ENCODE measurements at regions not wholly inside any gene's neighbourhood (a gene's known extent, or its start where the extent isn't known, plus 50 kb on each side); places are given as distances from the start of the nearest gene placed in this dataset.

DNA sequence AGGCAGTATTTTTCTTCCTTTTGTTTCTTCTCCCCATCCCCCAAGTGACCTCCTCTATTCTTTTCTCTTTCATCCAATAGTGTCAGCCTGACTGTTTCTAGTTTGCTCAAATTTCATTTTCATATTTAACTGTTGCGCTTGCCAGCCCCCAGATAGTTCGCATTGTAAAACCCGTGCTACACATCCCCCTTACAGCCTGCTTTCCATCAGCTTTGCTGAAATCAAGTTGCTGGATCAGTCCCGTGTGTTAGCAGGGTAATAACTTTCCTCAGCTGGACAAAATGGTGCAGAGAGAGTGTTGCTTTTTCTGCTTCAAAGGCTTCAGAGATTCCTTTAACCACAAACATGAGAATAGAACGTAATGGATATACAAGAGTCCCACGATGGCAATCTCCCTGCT, 180.6 kb upstream of the NPVF start:
- CTCF ChIA-PET = no interaction called here
- Histone ChIP-seq H3K79me2 (ENCODE audit: control insufficient read depth, insufficient read depth, low read length) (no peaks in the 10 kb centered on the region), H3K27me3 (ENCODE audit: control insufficient read depth in 2 of 2, insufficient read depth in 2 of 2, low read length in 2 of 2) (no peaks in the 10 kb centered on the region), H3K4me2 (ENCODE audit: insufficient read depth, low read length) (no peak overlapping the region), H3K36me3 (ENCODE audit: control insufficient read depth in 2 of 2, extremely low read depth in 1 of 2, insufficient read depth in 2 of 2, low read length in 2 of 2) (no peaks in the 10 kb centered on the region), H3K9me3 (replicated peaks; ENCODE audit: control insufficient read depth, insufficient read depth, low read length) (no peaks in the 10 kb centered on the region), H3K9ac (replicated peaks; ENCODE audit: extremely low read depth, insufficient read depth, low read length) (no peak overlapping the region), H2AFZ (ENCODE audit: low read depth, low read length) (no peak overlapping the region), H3K4me3 (replicated peaks in 1 of 3; ENCODE audit: insufficient read depth in 1 of 3, low read depth in 1 of 3, low read length in 3 of 3) (no peak overlapping the region), H3K4me1 (ENCODE audit: control insufficient read depth, extremely low read depth, insufficient read depth, low read length) (no peaks in the 10 kb centered on the region), H3K27ac (ENCODE audit: insufficient read depth, low read depth, low read length) (no peak overlapping the region), H3K9me1 (replicated peaks; ENCODE audit: control insufficient read depth, extremely low read depth, insufficient read depth, low read length) (no peaks in the 10 kb centered on the region), H4K20me1 (replicated peaks; ENCODE audit: control insufficient read depth, extremely low read depth, insufficient read depth, low read length) (no peaks in the 10 kb centered on the region)
- TF ChIP-seq, protein P1, sequence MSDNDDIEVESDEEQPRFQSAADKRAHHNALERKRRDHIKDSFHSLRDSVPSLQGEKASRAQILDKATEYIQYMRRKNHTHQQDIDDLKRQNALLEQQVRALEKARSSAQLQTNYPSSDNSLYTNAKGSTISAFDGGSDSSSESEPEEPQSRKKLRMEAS (IDR thresholded peaks at IDR 0.05; ENCODE audit: insufficient read depth, insufficient read length) = no peak
- TF ChIP-seq POLR2AphosphoS5 (IDR thresholded peaks at IDR 0.05; ENCODE audit: insufficient read depth, low read depth, low read length) = no peak
- TF ChIP-seq, protein P2, sequence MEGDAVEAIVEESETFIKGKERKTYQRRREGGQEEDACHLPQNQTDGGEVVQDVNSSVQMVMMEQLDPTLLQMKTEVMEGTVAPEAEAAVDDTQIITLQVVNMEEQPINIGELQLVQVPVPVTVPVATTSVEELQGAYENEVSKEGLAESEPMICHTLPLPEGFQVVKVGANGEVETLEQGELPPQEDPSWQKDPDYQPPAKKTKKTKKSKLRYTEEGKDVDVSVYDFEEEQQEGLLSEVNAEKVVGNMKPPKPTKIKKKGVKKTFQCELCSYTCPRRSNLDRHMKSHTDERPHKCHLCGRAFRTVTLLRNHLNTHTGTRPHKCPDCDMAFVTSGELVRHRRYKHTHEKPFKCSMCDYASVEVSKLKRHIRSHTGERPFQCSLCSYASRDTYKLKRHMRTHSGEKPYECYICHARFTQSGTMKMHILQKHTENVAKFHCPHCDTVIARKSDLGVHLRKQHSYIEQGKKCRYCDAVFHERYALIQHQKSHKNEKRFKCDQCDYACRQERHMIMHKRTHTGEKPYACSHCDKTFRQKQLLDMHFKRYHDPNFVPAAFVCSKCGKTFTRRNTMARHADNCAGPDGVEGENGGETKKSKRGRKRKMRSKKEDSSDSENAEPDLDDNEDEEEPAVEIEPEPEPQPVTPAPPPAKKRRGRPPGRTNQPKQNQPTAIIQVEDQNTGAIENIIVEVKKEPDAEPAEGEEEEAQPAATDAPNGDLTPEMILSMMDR (IDR thresholded peaks at IDR 0.05; ENCODE audit: extremely low read depth in 1 of 2, insufficient read depth in 1 of 2, low read depth in 1 of 2, low read length in 2 of 2) = no peak
- no peak for TF ChIP-seq JUN (IDR thresholded peaks at IDR 0.05; ENCODE audit: borderline replicate concordance, insufficient read depth, insufficient read length, low read depth)
- TF ChIP-seq POLR2A (IDR thresholded peaks at IDR 0.05; ENCODE audit: low read depth, low read length) = no peak
- no peak for TF ChIP-seq MYC (IDR thresholded peaks at IDR 0.05; ENCODE audit: low read depth, low read length)
- TF ChIP-seq GATA2 (IDR thresholded peaks at IDR 0.05; ENCODE audit: insufficient read depth, insufficient read length, low read depth, low read length) = no peak
- POLR2A ChIA-PET = no interaction called here
- intact Hi-C loops (cut with micrococcal nuclease) = no loop called here
- dilution Hi-C loops (cut with MboI; ENCODE audit: extremely low pct_ligation_motif_present, low sequenced_read_pairs) = no loop called here
- FAIRE-seq = no peak
- no peak for DNase-seq (ENCODE audit: low read depth, low spot score)
- BruUV-seq (replicated peaks) = no TSS peak
